A673 (cell line): ENCODE measurements at regions not wholly inside any gene's neighbourhood (a gene's known extent, or its start where the extent isn't known, plus 50 kb on each side); places are given as distances from the start of the nearest gene placed in this dataset.

Experiments used
- BruUV-seq: library from RNA; stranded (reverse); fragments of 400-500 nt; replicated peaks from 2 replicates; lab custom pipeline; 2021; lab: Mats Ljungman, UMichigan
- CTCF ChIA-PET: fragments of 300-600 bp; sonication (Branson Sonifier 250); formaldehyde crosslinking; loops from one replicate; lab custom pipeline; 2022; ENCODE audit warnings: antibody characterized with exemption; lab: Charles Lee
- POLR2A ChIA-PET: fragments of 300-600 bp; sonication (Branson Sonifier 250); formaldehyde crosslinking; loops from one replicate; lab custom pipeline; 2022; ENCODE audit warnings: antibody characterized with exemption; ENCODE audit not compliant: low non-redundant PET; lab: Charles Lee
- DNase-seq: peaks from one replicate; pipeline ENCODE4 v3.0.0-alpha.2; 2015; ENCODE audit warnings: low spot score
- H3K27ac ChIP-seq: fragments of 200-600 bp; sonication (generic); 2 replicates; pipeline ENCODE4 v1.5.1; 2016; ENCODE audit warnings: mixed run types, low read depth, mild to moderate bottlenecking, mixed read lengths, antibody characterized with exemption, low read length; ENCODE audit not compliant: poor library complexity, severe bottlenecking
- H3K27me3 ChIP-seq: fragments of 200-600 bp; sonication (generic); replicated peaks from 2 replicates; pipeline ENCODE4 v1.6.1; 2017; ENCODE audit warnings: mixed run types, low read depth, mild to moderate bottlenecking, mixed read lengths, antibody characterized with exemption, low read length; ENCODE audit not compliant: insufficient read depth, poor library complexity
- H3K36me3 ChIP-seq: fragments of 200-600 bp; sonication (generic); 2 replicates; pipeline ENCODE4 v1.6.1; 2016; ENCODE audit warnings: mixed run types, mild to moderate bottlenecking, mixed read lengths, antibody characterized with exemption, low read length; ENCODE audit not compliant: insufficient read depth, poor library complexity, severe bottlenecking
- H3K4me1 ChIP-seq: fragments of 200-600 bp; sonication (generic); 2 replicates; pipeline ENCODE4 v1.6.1; 2017; ENCODE audit warnings: mixed run types, mild to moderate bottlenecking, mixed read lengths, antibody characterized with exemption, low read length; ENCODE audit not compliant: insufficient read depth, poor library complexity, severe bottlenecking
- H3K4me3 ChIP-seq: fragments of 200-600 bp; sonication (generic); 2 replicates; pipeline ENCODE4 v1.5.1; 2016; ENCODE audit warnings: low read depth, mixed run types, mild to moderate bottlenecking, mixed read lengths, low read length; ENCODE audit not compliant: poor library complexity, severe bottlenecking
- H3K9me3 ChIP-seq: fragments of 200-600 bp; sonication (generic); 2 replicates; pipeline ENCODE4 v1.6.1; 2016; ENCODE audit warnings: mixed run types, low read depth, mild to moderate bottlenecking, mixed read lengths, antibody characterized with exemption, low read length; ENCODE audit not compliant: poor library complexity, severe bottlenecking
- EZH2 ChIP-seq: fragments of 200-600 bp; sonication (generic); IDR thresholded peaks from 2 replicates; pipeline ENCODE4 v1.6.1; 2017; ENCODE audit warnings: borderline replicate concordance, low read depth, mild to moderate bottlenecking, mixed read lengths, antibody characterized with exemption, low read length; ENCODE audit not compliant: poor library complexity, severe bottlenecking
- intact Hi-C: fragments of 100-400 bp; cut with micrococcal nuclease; formaldehyde crosslinking; loops from one replicate; pipeline ENCODE4 v1.10.0; 2022; ENCODE audit not compliant: unreplicated experiment
- TF ChIP-seq, protein P1 (sequence below): fragments of 300-800, 200-600 bp; sonication (generic); conservative IDR thresholded peaks from 2 replicates; pipeline ENCODE4 v1.5.1; 2017; ENCODE audit warnings: low read depth, mild to moderate bottlenecking, antibody characterized with exemption, low read length, moderate library complexity, mixed read lengths

DNA sequence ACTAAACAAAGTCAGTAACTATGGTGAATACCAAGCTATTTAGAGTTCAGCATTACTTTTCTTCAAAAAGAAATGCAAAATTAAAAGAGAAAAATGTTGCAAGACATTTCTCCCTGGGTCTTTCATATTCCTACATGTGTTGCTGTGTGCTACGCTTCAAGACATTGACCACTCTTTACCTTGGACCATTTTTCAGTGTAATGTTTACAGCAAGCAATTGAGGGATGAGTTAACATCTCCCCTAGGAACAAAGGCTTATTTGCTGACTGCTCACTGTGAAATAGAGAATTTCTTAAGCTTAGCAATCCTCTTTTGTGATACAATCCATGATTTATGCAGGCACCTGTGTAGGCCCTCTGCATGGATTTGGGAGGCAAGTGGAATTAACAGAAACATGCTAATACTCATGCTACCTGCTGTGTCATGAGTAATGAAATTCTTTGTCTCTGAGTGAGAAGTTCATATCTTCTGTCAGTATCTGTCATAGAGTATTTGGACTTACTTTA is 1202.9 kb upstream of the CDH8 start:
- ChIA-PET CTCF (no interaction called here), POLR2A (no interaction called here)
- H3K9me3 ChIP-seq: no peaks in the 10 kb centered on the region
- peaks cover 12% of the 10 kb centered on the region for H3K27me3 ChIP-seq
- no TSS peak for BruUV-seq
- H3K27ac ChIP-seq: no peak overlapping the region
- no peaks in the 10 kb centered on the region for H3K36me3 ChIP-seq
- H3K4me3 ChIP-seq: no peak overlapping the region
- H3K4me1 ChIP-seq: no peaks in the 10 kb centered on the region
- intact Hi-C loops: no loop called here
- TF ChIP-seq, protein P1, sequence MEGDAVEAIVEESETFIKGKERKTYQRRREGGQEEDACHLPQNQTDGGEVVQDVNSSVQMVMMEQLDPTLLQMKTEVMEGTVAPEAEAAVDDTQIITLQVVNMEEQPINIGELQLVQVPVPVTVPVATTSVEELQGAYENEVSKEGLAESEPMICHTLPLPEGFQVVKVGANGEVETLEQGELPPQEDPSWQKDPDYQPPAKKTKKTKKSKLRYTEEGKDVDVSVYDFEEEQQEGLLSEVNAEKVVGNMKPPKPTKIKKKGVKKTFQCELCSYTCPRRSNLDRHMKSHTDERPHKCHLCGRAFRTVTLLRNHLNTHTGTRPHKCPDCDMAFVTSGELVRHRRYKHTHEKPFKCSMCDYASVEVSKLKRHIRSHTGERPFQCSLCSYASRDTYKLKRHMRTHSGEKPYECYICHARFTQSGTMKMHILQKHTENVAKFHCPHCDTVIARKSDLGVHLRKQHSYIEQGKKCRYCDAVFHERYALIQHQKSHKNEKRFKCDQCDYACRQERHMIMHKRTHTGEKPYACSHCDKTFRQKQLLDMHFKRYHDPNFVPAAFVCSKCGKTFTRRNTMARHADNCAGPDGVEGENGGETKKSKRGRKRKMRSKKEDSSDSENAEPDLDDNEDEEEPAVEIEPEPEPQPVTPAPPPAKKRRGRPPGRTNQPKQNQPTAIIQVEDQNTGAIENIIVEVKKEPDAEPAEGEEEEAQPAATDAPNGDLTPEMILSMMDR: no peak
- no peak for TF ChIP-seq EZH2
- peak; percentile 4 for DNase-seq

- ChIA-PET CTCF (no interaction called here), POLR2A (no interaction called here)
- Histone ChIP-seq H3K27ac (no peak overlapping the region), H3K27me3 (no peaks in the 10 kb centered on the region), H3K36me3 (no peaks in the 10 kb centered on the region), H3K4me3 (no peak overlapping the region), H3K9me3 (peaks cover 5% of the 10 kb centered on the region), H3K4me1 (no peaks in the 10 kb centered on the region)
- intact Hi-C loops: no loop called here
- BruUV-seq: no TSS peak
- no peak for DNase-seq
- TF ChIP-seq EZH2: no peak
- TF ChIP-seq, protein P1: no peak
Observed at GRCh38 chr16:63230421-63231040, 1194.3 kb upstream of the CDH8 start.

DNA sequence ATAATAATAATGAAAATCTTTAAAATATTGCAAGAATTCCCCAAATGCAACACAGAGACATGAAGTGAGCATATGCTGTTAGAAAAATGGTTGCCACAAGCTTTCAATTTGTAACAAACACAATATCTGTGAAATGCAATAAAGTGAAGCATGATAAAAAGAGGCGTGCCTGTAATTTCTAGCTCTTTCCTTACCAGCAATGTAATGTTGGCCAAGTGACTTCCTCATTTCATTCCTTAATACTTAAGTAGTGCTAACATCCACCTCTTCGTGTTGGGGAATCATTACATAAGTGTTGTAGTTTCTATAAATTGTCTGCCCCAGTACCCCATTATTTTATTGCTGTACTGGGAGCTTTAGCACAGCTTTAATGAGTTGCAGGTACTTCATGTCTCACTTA is 1192.0 kb upstream of the CDH8 start:
- no peak for TF ChIP-seq EZH2
- TF ChIP-seq, protein P1: no peak
- Histone ChIP-seq H3K4me1 (no peaks in the 10 kb centered on the region), H3K9me3 (no peaks in the 10 kb centered on the region), H3K27me3 (no peaks in the 10 kb centered on the region), H3K4me3 (no peak overlapping the region), H3K27ac (no peak overlapping the region), H3K36me3 (no peaks in the 10 kb centered on the region)
- DNase-seq: no peak
- ChIA-PET POLR2A (no interaction called here), CTCF (no interaction called here)
- BruUV-seq: no TSS peak
- intact Hi-C loops: no loop called here
